Kidney (tissue), 13 donors: ENCODE measurements at regions not wholly inside any gene's neighbourhood (a gene's known extent, or its start where the extent isn't known, plus 50 kb on each side); places are given as distances from the start of the nearest gene placed in this dataset.

ENCODE experiments used
- DNase-seq, 5 donors: peaks; one replicate each; pipeline ENCODE4 v3.0.0-alpha.2; 2013 to 2020
- FAIRE-seq: peaks from 2 replicates; lab custom pipeline; 2012; peaks lifted over from hg19 to GRCh38; lab: Jason Lieb, UNC
- H3K27ac ChIP-seq, 2 donors: one replicate each; pipeline ENCODE4 v1.7.0; 2013; ENCODE audit warnings: low read depth in 2 of 2, low read length in 2 of 2, inconsistent platforms in 1 of 2
- H3K27me3 ChIP-seq: one replicate; pipeline ENCODE4 v1.7.1; 2013; ENCODE audit warnings: low read length, inconsistent platforms; ENCODE audit not compliant: control insufficient read depth, insufficient read depth
- H3K36me3 ChIP-seq, 3 donors: one replicate each; pipeline versions ENCODE4 v1.7.0 to v1.7.1; 2013; ENCODE audit warnings: low read length in 3 of 3, control low read depth in 1 of 3, inconsistent platforms in 1 of 3; ENCODE audit not compliant: insufficient read depth in 3 of 3, control insufficient read depth in 2 of 3
- H3K4me1 ChIP-seq, 3 donors: one replicate each; pipeline versions ENCODE4 v1.7.0 to v1.7.1; 2013; ENCODE audit warnings: low read length in 3 of 3, inconsistent platforms in 1 of 3, low read depth in 1 of 3; ENCODE audit not compliant: control insufficient read depth in 2 of 3, insufficient read depth in 2 of 3
- H3K4me3 ChIP-seq, 3 donors: one replicate each; pipeline versions ENCODE4 v1.7.0 to v1.8.1; 2013; ENCODE audit warnings: low read length in 3 of 3, control low read depth in 1 of 3, inconsistent platforms in 1 of 3
- H3K9ac ChIP-seq, 3 donors: one replicate each; pipeline versions ENCODE4 v1.7.0 to v1.7.1; 2013; ENCODE audit warnings: low read length in 3 of 3, control low read depth in 1 of 3, inconsistent platforms in 1 of 3
- H3K9me3 ChIP-seq, 3 donors: one replicate each; pipeline versions ENCODE4 v1.7.0 to v1.7.1; 2013; ENCODE audit warnings: low read length in 3 of 3, control low read depth in 1 of 3, inconsistent platforms in 1 of 3; ENCODE audit not compliant: control insufficient read depth in 2 of 3, insufficient read depth in 1 of 3
- CTCF ChIP-seq: IDR thresholded peaks from 3 replicates; pipeline ENCODE4 v1.5.1; 2012; ENCODE audit warnings: mild to moderate bottlenecking, moderate library complexity, borderline replicate concordance; ENCODE audit not compliant: insufficient read depth; ENCODE audit errors: extremely low read depth
- intact Hi-C: fragments of 100-400 bp; cut with DNase I; formaldehyde crosslinking; loops from one replicate; pipeline ENCODE4 v1.11.1; 2022
- donor health status: control.
- donor health status: control.
- donor health status: control.
- donor health status: control.
- donor health status: control.
- donor health status: DM: yes; HTN: yes; CAD: no.
- donor health status: Normal renal cell carcinoma (clear cell type).

- no peak overlapping the region for H3K9ac ChIP-seq
- H3K4me3 ChIP-seq: no peak overlapping the region
- no peaks in the 10 kb centered on the region for H3K27me3 ChIP-seq
- H3K27ac ChIP-seq: no peak overlapping the region
- no peaks in the 10 kb centered on the region for H3K4me1 ChIP-seq
- intact Hi-C loops: no loop called here
- no peak for TF ChIP-seq CTCF
- H3K9me3 ChIP-seq: peaks cover 0 to 7% (median 0%) of the 10 kb centered on the region in 3 donors
- DNase-seq: no peak
- FAIRE-seq: peak; percentile 13
- H3K36me3 ChIP-seq: no peaks in the 10 kb centered on the region
These were observed 194.4 kb upstream of the SPRED2 start for GRCh38 chr2:65626831-65627230.

- H3K27ac ChIP-seq: no peak overlapping the region
- peaks cover 0 to 7% (median 0%) of the 10 kb centered on the region in 3 donors for H3K9me3 ChIP-seq
- no peaks in the 10 kb centered on the region for H3K36me3 ChIP-seq
- no peaks in the 10 kb centered on the region for H3K4me1 ChIP-seq
- no peak for TF ChIP-seq CTCF
- H3K4me3 ChIP-seq: no peak overlapping the region
- H3K27me3 ChIP-seq: no peaks in the 10 kb centered on the region
- no peak for DNase-seq
- H3K9ac ChIP-seq: no peak overlapping the region
- FAIRE-seq: no peak
- intact Hi-C loops: no loop called here
These were observed 193.6 kb upstream of the SPRED2 start for GRCh38 chr2:65625982-65626381.

- Histone ChIP-seq H3K9ac (no peak overlapping the region), H3K27me3 (no peaks in the 10 kb centered on the region), H3K36me3 (no peaks in the 10 kb centered on the region), H3K9me3 (peaks cover 0 to 3% (median 0%) of the 10 kb centered on the region in 3 donors), H3K4me3 (no peak overlapping the region), H3K4me1 (no peaks in the 10 kb centered on the region), H3K27ac (no peak overlapping the region)
- intact Hi-C loops: no loop called here
- TF ChIP-seq CTCF: no peak
- DNase-seq (no peak), FAIRE-seq (no peak)
These were observed 190.6 kb upstream of the SPRED2 start for GRCh38 chr2:65622951-65623535.

DNA sequence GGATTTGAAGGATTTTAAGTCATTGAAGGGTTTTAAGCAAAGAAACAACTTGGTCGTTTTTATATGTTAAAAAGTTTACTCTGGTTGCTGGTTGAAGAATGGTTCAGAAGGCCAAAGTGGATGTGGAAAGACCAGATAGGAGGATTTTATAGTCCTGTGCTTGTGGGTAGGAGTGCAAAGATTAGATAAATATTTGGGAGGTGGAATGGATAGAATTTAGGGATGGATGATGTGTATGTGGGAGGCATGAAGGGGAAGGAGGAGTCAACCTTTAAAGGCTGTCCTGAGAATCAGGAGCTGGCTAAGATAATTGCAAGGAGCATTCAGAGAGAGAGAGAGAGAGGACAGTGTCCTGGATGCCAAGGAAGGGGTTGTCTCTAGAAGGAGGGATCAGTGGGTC lies 190.1 kb upstream of the SPRED2 start:
- Histone ChIP-seq H3K27me3 (no peaks in the 10 kb centered on the region), H3K36me3 (no peaks in the 10 kb centered on the region), H3K9me3 (no peaks in the 10 kb centered on the region), H3K27ac (no peak overlapping the region), H3K4me3 (no peak overlapping the region), H3K4me1 (no peaks in the 10 kb centered on the region), H3K9ac (no peak overlapping the region)
- TF ChIP-seq CTCF: no peak
- no peak for FAIRE-seq
- intact Hi-C loops: no loop called here
- DNase-seq: no peak
